Breast epithelium (tissue), 3 donors: ENCODE measurements at regions not wholly inside any gene's neighbourhood (a gene's known extent, or its start where the extent isn't known, plus 50 kb on each side); places are given as distances from the start of the nearest gene placed in this dataset.

Experiments
- CTCF ChIP-seq, 3 donors: fragments of 450-650 bp; IDR thresholded peaks; one replicate each; pipeline ENCODE4 v1.5.1; 2016 to 2017; ENCODE audit warnings: antibody characterized with exemption in 3 of 3, mild to moderate bottlenecking in 3 of 3, moderate library complexity in 3 of 3
- POLR2A ChIP-seq: fragments of 450-650 bp; IDR thresholded peaks from one replicate; pipeline ENCODE4 v1.6.1; 2016; ENCODE audit warnings: antibody characterized with exemption, mild to moderate bottlenecking, moderate library complexity
- POLR2AphosphoS5 ChIP-seq, 3 donors: sonication (generic); formaldehyde crosslinking; IDR thresholded peaks; one replicate each; pipeline ENCODE4 v1.6.1; 2017; ENCODE audit warnings: antibody characterized with exemption in 3 of 3

- no peak for TF ChIP-seq CTCF (IDR thresholded peaks at IDR 0.05)
- TF ChIP-seq POLR2A: no peak
- TF ChIP-seq POLR2AphosphoS5 (IDR thresholded peaks at IDR 0.05): no peak
Measured at GRCh38 chr11:91860661-91861060, 364.0 kb upstream of the FAT3 start.
